ENCODE measurements at regions not wholly inside any gene's neighbourhood (a gene's known extent, or its start where the extent isn't known, plus 50 kb on each side); places are given as distances from the start of the nearest gene placed in this dataset.
"Not testable (repeated sequence)": the region's sequence is repeated elsewhere in the genome, so short reads cannot be mapped to it uniquely, and the experiment has no call there.

DNA sequence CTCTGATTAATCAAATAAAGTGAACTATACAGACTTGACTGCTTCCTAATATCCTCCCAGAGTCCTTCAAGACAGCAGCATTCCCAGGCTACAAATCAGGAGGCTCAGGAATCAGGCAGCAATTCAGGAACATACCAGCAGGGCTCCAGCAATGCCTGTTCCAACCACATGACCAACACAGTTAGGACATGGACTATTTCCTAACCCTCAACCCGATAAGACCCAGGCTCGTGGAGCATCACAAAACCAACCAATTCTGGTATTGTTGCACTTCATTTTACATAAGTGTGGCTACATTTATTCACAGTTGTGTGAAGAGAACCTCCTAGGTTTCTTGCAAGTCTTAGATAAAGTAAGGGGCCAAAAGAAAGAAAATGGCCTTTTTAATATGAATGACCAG lies 546.2 kb upstream of the ADGRL2 start:
- CTCF ChIA-PET (ENCODE audit: unreplicated experiment), result no interaction called here

GRCh38 chr1:81254068-81254467 lies 546.7 kb upstream of the ADGRL2 start:
- Histone ChIP-seq H3K9me2 (ENCODE audit: insufficient read depth, low read length) (no peaks in the 10 kb centered on the region), H3K79me2 (ENCODE audit: insufficient read depth, low read depth, low read length) (no peaks in the 10 kb centered on the region), H3K36me3 (ENCODE audit: insufficient read depth, low read length) (no peaks in the 10 kb centered on the region), H3K9me3 (ENCODE audit: low read length) (no peaks in the 10 kb centered on the region), H3K4me3 (ENCODE audit: low read depth, low read length, poor library complexity, severe bottlenecking) (no peak overlapping the region), H3K4me1 (ENCODE audit: insufficient read depth, low read length, poor library complexity, severe bottlenecking) (no peaks in the 10 kb centered on the region), H4K20me1 (ENCODE audit: insufficient read depth, low read length) (no peaks in the 10 kb centered on the region), H2AFZ (ENCODE audit: low read length) (no peak overlapping the region), H3K27ac (ENCODE audit: low read depth, low read length, poor library complexity, severe bottlenecking) (no peak overlapping the region), H3K4me2 (ENCODE audit: low read length) (no peak overlapping the region)
- intact Hi-C loops (cut with micrococcal nuclease; ENCODE audit: unreplicated experiment), result no loop called here
- DNase-seq (ENCODE audit: low spot score), result no peak
- ChIA-PET CTCF (ENCODE audit: unreplicated experiment) (no interaction called here), POLR2A (interaction anchor here (0.7 kb wide), 1 partner anchor 30 kb away, joined by 3 read pairs; no protein-coding TSS in a partner anchor)
- no TSS peak for BruUV-seq (replicated peaks)
- TF ChIP-seq, protein P1, sequence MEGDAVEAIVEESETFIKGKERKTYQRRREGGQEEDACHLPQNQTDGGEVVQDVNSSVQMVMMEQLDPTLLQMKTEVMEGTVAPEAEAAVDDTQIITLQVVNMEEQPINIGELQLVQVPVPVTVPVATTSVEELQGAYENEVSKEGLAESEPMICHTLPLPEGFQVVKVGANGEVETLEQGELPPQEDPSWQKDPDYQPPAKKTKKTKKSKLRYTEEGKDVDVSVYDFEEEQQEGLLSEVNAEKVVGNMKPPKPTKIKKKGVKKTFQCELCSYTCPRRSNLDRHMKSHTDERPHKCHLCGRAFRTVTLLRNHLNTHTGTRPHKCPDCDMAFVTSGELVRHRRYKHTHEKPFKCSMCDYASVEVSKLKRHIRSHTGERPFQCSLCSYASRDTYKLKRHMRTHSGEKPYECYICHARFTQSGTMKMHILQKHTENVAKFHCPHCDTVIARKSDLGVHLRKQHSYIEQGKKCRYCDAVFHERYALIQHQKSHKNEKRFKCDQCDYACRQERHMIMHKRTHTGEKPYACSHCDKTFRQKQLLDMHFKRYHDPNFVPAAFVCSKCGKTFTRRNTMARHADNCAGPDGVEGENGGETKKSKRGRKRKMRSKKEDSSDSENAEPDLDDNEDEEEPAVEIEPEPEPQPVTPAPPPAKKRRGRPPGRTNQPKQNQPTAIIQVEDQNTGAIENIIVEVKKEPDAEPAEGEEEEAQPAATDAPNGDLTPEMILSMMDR (conservative IDR thresholded peaks at IDR 0.05; ENCODE audit: low read length), result no peak
- TF ChIP-seq EZH2phosphoT487 (IDR thresholded peaks at IDR 0.05; ENCODE audit: borderline replicate concordance, low read depth, low read length), result no peak

More for the DNA sequence above, 546.2 kb upstream of the ADGRL2 start:
- Histone ChIP-seq H4K20me1 (ENCODE audit: insufficient read depth, low read length) (no peaks in the 10 kb centered on the region), H3K4me1 (ENCODE audit: insufficient read depth, low read length, poor library complexity, severe bottlenecking) (no peaks in the 10 kb centered on the region), H3K27ac (ENCODE audit: low read depth, low read length, poor library complexity, severe bottlenecking) (no peak overlapping the region), H3K9me3 (ENCODE audit: low read length) (no peaks in the 10 kb centered on the region), H3K36me3 (ENCODE audit: insufficient read depth, low read length) (no peaks in the 10 kb centered on the region), H2AFZ (ENCODE audit: low read length) (no peak overlapping the region), H3K79me2 (ENCODE audit: insufficient read depth, low read depth, low read length) (no peaks in the 10 kb centered on the region), H3K4me3 (ENCODE audit: low read depth, low read length, poor library complexity, severe bottlenecking) (no peak overlapping the region), H3K9me2 (ENCODE audit: insufficient read depth, low read length) (no peaks in the 10 kb centered on the region), H3K4me2 (ENCODE audit: low read length) (no peak overlapping the region)
- POLR2A ChIA-PET, result no interaction called here
- BruUV-seq (replicated peaks), result no TSS peak
- no peak for DNase-seq (ENCODE audit: low spot score)
- intact Hi-C loops (cut with micrococcal nuclease; ENCODE audit: unreplicated experiment), result no loop called here
- no peak for TF ChIP-seq EZH2phosphoT487 (IDR thresholded peaks at IDR 0.05; ENCODE audit: borderline replicate concordance, low read depth, low read length)
- TF ChIP-seq, protein P1 (conservative IDR thresholded peaks at IDR 0.05; ENCODE audit: low read length), result no peak

DNA sequence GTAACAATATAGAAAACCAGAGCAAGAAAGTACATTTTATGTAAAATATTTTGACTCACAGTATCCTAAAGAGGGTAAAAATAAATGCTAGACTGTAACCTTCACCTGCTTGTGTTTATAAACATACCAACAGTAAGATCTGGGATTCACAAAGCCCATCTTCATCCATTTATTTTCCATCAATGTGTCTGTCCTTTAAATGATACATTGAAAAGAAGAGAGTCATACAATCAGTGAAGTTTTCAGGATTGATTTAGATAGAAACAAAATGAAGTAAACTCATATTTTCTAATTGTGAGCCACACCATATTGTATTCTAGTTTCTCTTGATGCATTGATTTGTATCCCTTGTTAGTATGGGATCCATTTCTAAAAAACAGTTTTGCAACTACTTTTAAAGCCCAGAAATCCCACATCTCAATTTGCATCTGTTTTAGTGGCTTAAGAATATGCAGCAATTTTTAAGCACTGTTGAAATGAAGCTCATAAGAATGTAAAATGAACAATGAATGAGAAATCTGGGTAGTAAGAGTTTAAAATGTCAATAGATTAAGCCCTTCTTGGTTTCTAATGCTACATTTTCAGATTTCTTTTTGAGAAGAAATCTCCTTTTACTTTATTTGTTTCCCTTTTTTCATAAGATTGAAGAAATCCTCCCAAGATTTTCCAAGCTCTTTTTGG lies 548.1 kb upstream of the ADGRL2 start:
- H3K4me1 ChIP-seq (ENCODE audit: insufficient read depth, low read length, poor library complexity, severe bottlenecking), result no peaks in the 10 kb centered on the region
- DNase-seq (ENCODE audit: low spot score), result no peak
- TF ChIP-seq, protein P1 (conservative IDR thresholded peaks at IDR 0.05; ENCODE audit: low read length), result no peak
- no peak for TF ChIP-seq EZH2phosphoT487 (IDR thresholded peaks at IDR 0.05; ENCODE audit: borderline replicate concordance, low read depth, low read length)
- H3K36me3 ChIP-seq (ENCODE audit: insufficient read depth, low read length), result no peaks in the 10 kb centered on the region
- no peaks in the 10 kb centered on the region for H4K20me1 ChIP-seq (ENCODE audit: insufficient read depth, low read length)
- CTCF ChIA-PET (ENCODE audit: unreplicated experiment), result no interaction called here
- no peak overlapping the region for H2AFZ ChIP-seq (ENCODE audit: low read length)
- H3K79me2 ChIP-seq (ENCODE audit: insufficient read depth, low read depth, low read length), result no peaks in the 10 kb centered on the region
- intact Hi-C loops (cut with micrococcal nuclease; ENCODE audit: unreplicated experiment), result no loop called here
- no peak overlapping the region for H3K4me3 ChIP-seq (ENCODE audit: low read depth, low read length, poor library complexity, severe bottlenecking)
- no peak overlapping the region for H3K4me2 ChIP-seq (ENCODE audit: low read length)
- BruUV-seq (replicated peaks), result no TSS peak
- H3K9me3 ChIP-seq (ENCODE audit: low read length), result no peaks in the 10 kb centered on the region
- no peak overlapping the region for H3K27ac ChIP-seq (ENCODE audit: low read depth, low read length, poor library complexity, severe bottlenecking)
- POLR2A ChIA-PET, result no interaction called here
- no peaks in the 10 kb centered on the region for H3K9me2 ChIP-seq (ENCODE audit: insufficient read depth, low read length)

- BruUV-seq (replicated peaks); H2AFZ ChIP-seq (ENCODE audit: low read length); H3K4me1 ChIP-seq (ENCODE audit: insufficient read depth, low read length, poor library complexity, severe bottlenecking); POLR2A ChIA-PET; H4K20me1 ChIP-seq (ENCODE audit: insufficient read depth, low read length); H3K27ac ChIP-seq (ENCODE audit: low read depth, low read length, poor library complexity, severe bottlenecking); H3K36me3 ChIP-seq (ENCODE audit: insufficient read depth, low read length); CTCF ChIA-PET (ENCODE audit: unreplicated experiment); H3K4me2 ChIP-seq (ENCODE audit: low read length); H3K9me2 ChIP-seq (ENCODE audit: insufficient read depth, low read length); DNase-seq (ENCODE audit: low spot score); H3K9me3 ChIP-seq (ENCODE audit: low read length); intact Hi-C loops (cut with micrococcal nuclease; ENCODE audit: unreplicated experiment); H3K4me3 ChIP-seq (ENCODE audit: low read depth, low read length, poor library complexity, severe bottlenecking); H3K79me2 ChIP-seq (ENCODE audit: insufficient read depth, low read depth, low read length): not testable (repeated sequence)
Observed at GRCh38 chr1:81250825-81251224, 549.9 kb upstream of the ADGRL2 start.
